CD4-positive, alpha-beta memory T cell (primary cell): ENCODE measurements at regions not wholly inside any gene's neighbourhood (a gene's known extent, or its start where the extent isn't known, plus 50 kb on each side); places are given as distances from the start of the nearest gene placed in this dataset.

ENCODE experiments used
- CTCF ChIA-PET: fragments of 350-600 bp; sonication (Branson Sonifier 250); formaldehyde crosslinking; loops from one replicate; lab custom pipeline; 2021; ENCODE audit warnings: inconsistent platforms; ENCODE audit not compliant: partially characterized antibody; lab: Charles Lee
- POLR2A ChIA-PET: fragments of 350-600 bp; sonication (Branson Sonifier 250); formaldehyde crosslinking; loops from one replicate; lab custom pipeline; 2021; ENCODE audit not compliant: partially characterized antibody; lab: Charles Lee
- DNase-seq, 5 donors: peaks; one replicate each; pipeline versions ENCODE4 v3.0.0 to v3.0.0-alpha.2; 2020 to 2022; ENCODE audit warnings: mixed read lengths in 1 of 5
- H3K27ac ChIP-seq: one replicate; pipeline ENCODE4 v1.7.0; 2013; ENCODE audit warnings: low read depth, low read length
- H3K27me3 ChIP-seq: 2 replicates; pipeline ENCODE4 v1.7.0; 2013; ENCODE audit warnings: mild to moderate bottlenecking, low read length, moderate library complexity; ENCODE audit not compliant: insufficient read depth
- H3K36me3 ChIP-seq: 2 replicates; pipeline ENCODE4 v1.7.0; 2013; ENCODE audit warnings: mild to moderate bottlenecking, low read length, moderate library complexity; ENCODE audit not compliant: insufficient read depth
- H3K4me1 ChIP-seq: 2 replicates; pipeline ENCODE4 v1.7.0; 2013; ENCODE audit warnings: mild to moderate bottlenecking, low read length, moderate library complexity; ENCODE audit not compliant: insufficient read depth
- H3K4me3 ChIP-seq, 2 donors: one replicate each; pipeline ENCODE4 v1.7.0; 2013; ENCODE audit warnings: low read length in 2 of 2, mild to moderate bottlenecking in 1 of 2
- H3K9me3 ChIP-seq, 2 donors: one replicate each; pipeline ENCODE4 v1.7.0; 2013; ENCODE audit warnings: low read length in 2 of 2, control low read depth in 1 of 2; ENCODE audit not compliant: control insufficient read depth in 1 of 2
- H3K27ac Mint-ChIP-seq, 7 donors: one replicate each; pipeline ENCODE4 v1.8.0; 2020 to 2021; ENCODE audit warnings: mixed read lengths in 7 of 7, mild to moderate bottlenecking in 6 of 7, inconsistent platforms in 3 of 7, moderate library complexity in 3 of 7
- H3K27me3 Mint-ChIP-seq, 2 donors: one replicate each; pipeline ENCODE4 v1.8.0; 2020 to 2021; ENCODE audit warnings: mixed read lengths in 2 of 2
- H3K36me3 Mint-ChIP-seq, 2 donors: one replicate each; pipeline ENCODE4 v1.8.0; 2020 to 2021; ENCODE audit warnings: mixed read lengths in 2 of 2, inconsistent platforms in 1 of 2, mild to moderate bottlenecking in 1 of 2
- H3K4me1 Mint-ChIP-seq, 4 donors: one replicate each; pipeline ENCODE4 v1.8.0; 2020 to 2021; ENCODE audit warnings: mixed read lengths in 4 of 4, mild to moderate bottlenecking in 1 of 4
- H3K4me3 Mint-ChIP-seq, 8 donors: one replicate each; pipeline ENCODE4 v1.8.0; 2020 to 2021; ENCODE audit warnings: mixed read lengths in 8 of 8, mild to moderate bottlenecking in 7 of 8, moderate library complexity in 6 of 8, inconsistent platforms in 3 of 8
- H3K9me3 Mint-ChIP-seq, 8 donors: one replicate each; pipeline ENCODE4 v1.8.0; 2020 to 2021; ENCODE audit warnings: mixed read lengths in 8 of 8, mild to moderate bottlenecking in 5 of 8, inconsistent platforms in 3 of 8, moderate library complexity in 1 of 8
- intact Hi-C: fragments of 100-400 bp; cut with micrococcal nuclease; formaldehyde crosslinking; loops from one replicate; pipeline ENCODE4 v1.15.1; 2023

- intact Hi-C loops, result no loop called here
- Histone ChIP-seq H3K36me3 (no peaks in the 10 kb centered on the region), H3K4me3 (no peak overlapping the region), H3K27ac (no peak overlapping the region), H3K4me1 (no peaks in the 10 kb centered on the region), H3K9me3 (no peaks in the 10 kb centered on the region), H3K27me3 (no peaks in the 10 kb centered on the region)
- no peaks in the 10 kb centered on the region for H3K4me1 Mint-ChIP-seq
- no peaks in the 10 kb centered on the region for H3K36me3 Mint-ChIP-seq
- ChIA-PET POLR2A (no interaction called here), CTCF (no interaction called here)
- H3K27ac Mint-ChIP-seq, result no peak overlapping the region
- DNase-seq, result no peak
- H3K9me3 Mint-ChIP-seq, result peaks cover 0 to 4% (median 0%) of the 10 kb centered on the region in 8 donors
- no peak overlapping the region for H3K4me3 Mint-ChIP-seq
- H3K27me3 Mint-ChIP-seq, result no peaks in the 10 kb centered on the region
These were observed 179.8 kb upstream of the PLPPR1 start for GRCh38 chr9:100848726-100849125.

GRCh38 chr9:100852088-100852487 is 176.4 kb upstream of the PLPPR1 start:
- no peaks in the 10 kb centered on the region for H3K9me3 ChIP-seq
- Mint-ChIP-seq H3K27me3 (no peaks in the 10 kb centered on the region), H3K4me3 (no peak overlapping the region), H3K9me3 (peaks cover 0 to 7% (median 0%) of the 10 kb centered on the region in 8 donors), H3K27ac (no peak overlapping the region), H3K4me1 (no peaks in the 10 kb centered on the region), H3K36me3 (no peaks in the 10 kb centered on the region)
- H3K36me3 ChIP-seq, result no peaks in the 10 kb centered on the region
- H3K27me3 ChIP-seq, result no peaks in the 10 kb centered on the region
- ChIA-PET POLR2A (no interaction called here), CTCF (no interaction called here)
- no peak overlapping the region for H3K4me3 ChIP-seq
- DNase-seq, result no peak
- H3K4me1 ChIP-seq, result no peaks in the 10 kb centered on the region
- intact Hi-C loops, result no loop called here
- H3K27ac ChIP-seq, result no peak overlapping the region

GRCh38 chr9:100856238-100856637 is 172.3 kb upstream of the PLPPR1 start:
- CTCF ChIA-PET, result no interaction called here
- H3K27me3 Mint-ChIP-seq, result no peaks in the 10 kb centered on the region
- POLR2A ChIA-PET, result no interaction called here

GRCh38 chr9:100865111-100865510 is 163.4 kb upstream of the PLPPR1 start:
- H3K9me3 ChIP-seq, result no peaks in the 10 kb centered on the region
- H3K27ac ChIP-seq, result no peak overlapping the region
- H3K4me1 ChIP-seq, result no peaks in the 10 kb centered on the region
- Mint-ChIP-seq H3K4me1 (no peaks in the 10 kb centered on the region), H3K36me3 (no peaks in the 10 kb centered on the region), H3K4me3 (no peak overlapping the region), H3K9me3 (peaks cover 0 to 18% (median 5%) of the 10 kb centered on the region in 8 donors), H3K27ac (no peak overlapping the region), H3K27me3 (peaks cover 0 to 2% of the 10 kb centered on the region in 2 donors)
- no peaks in the 10 kb centered on the region for H3K36me3 ChIP-seq
- DNase-seq, result no peak
- POLR2A ChIA-PET, result no interaction called here
- CTCF ChIA-PET, result no interaction called here
- intact Hi-C loops, result no loop called here
- no peaks in the 10 kb centered on the region for H3K27me3 ChIP-seq
- H3K4me3 ChIP-seq, result no peak overlapping the region

More at GRCh38 chr9:100856238-100856637, 172.3 kb upstream of the PLPPR1 start:
- no peaks in the 10 kb centered on the region for H3K4me1 ChIP-seq
- no peaks in the 10 kb centered on the region for H3K9me3 ChIP-seq
- no peaks in the 10 kb centered on the region for H3K36me3 Mint-ChIP-seq
- H3K27ac Mint-ChIP-seq, result no peak overlapping the region
- intact Hi-C loops, result no loop called here
- no peaks in the 10 kb centered on the region for H3K36me3 ChIP-seq
- H3K9me3 Mint-ChIP-seq, result peaks cover 0 to 9% (median 3%) of the 10 kb centered on the region in 8 donors
- H3K4me1 Mint-ChIP-seq, result no peaks in the 10 kb centered on the region
- H3K27me3 ChIP-seq, result no peaks in the 10 kb centered on the region
- H3K4me3 ChIP-seq, result no peak overlapping the region
- no peak overlapping the region for H3K4me3 Mint-ChIP-seq
- no peak overlapping the region for H3K27ac ChIP-seq
- DNase-seq, result no peak

GRCh38 chr9:100865648-100866047 is 162.9 kb upstream of the PLPPR1 start:
- ChIA-PET POLR2A (no interaction called here), CTCF (no interaction called here)
- intact Hi-C loops, result no loop called here
- Histone ChIP-seq H3K4me3 (no peak overlapping the region), H3K4me1 (no peaks in the 10 kb centered on the region), H3K9me3 (no peaks in the 10 kb centered on the region), H3K27me3 (no peaks in the 10 kb centered on the region), H3K27ac (no peak overlapping the region), H3K36me3 (no peaks in the 10 kb centered on the region)
- Mint-ChIP-seq H3K9me3 (peaks cover 0 to 15% (median 4%) of the 10 kb centered on the region in 8 donors), H3K36me3 (no peaks in the 10 kb centered on the region), H3K27ac (no peak overlapping the region), H3K4me3 (no peak overlapping the region), H3K4me1 (no peaks in the 10 kb centered on the region), H3K27me3 (peaks cover 0 to 2% of the 10 kb centered on the region in 2 donors)
- no peak for DNase-seq

- CTCF ChIA-PET, result no interaction called here
- H3K27me3 Mint-ChIP-seq, result no peaks in the 10 kb centered on the region
- H3K4me3 Mint-ChIP-seq, result no peak overlapping the region
- H3K4me1 Mint-ChIP-seq, result no peaks in the 10 kb centered on the region
- intact Hi-C loops, result no loop called here
- peaks cover 0 to 11% (median 0%) of the 10 kb centered on the region in 8 donors for H3K9me3 Mint-ChIP-seq
- no peaks in the 10 kb centered on the region for H3K27me3 ChIP-seq
- no peaks in the 10 kb centered on the region for H3K9me3 ChIP-seq
- DNase-seq, result no peak
- H3K36me3 ChIP-seq, result no peaks in the 10 kb centered on the region
- H3K27ac Mint-ChIP-seq, result no peak overlapping the region
- no peak overlapping the region for H3K27ac ChIP-seq
- POLR2A ChIA-PET, result no interaction called here
- no peak overlapping the region for H3K4me3 ChIP-seq
- no peaks in the 10 kb centered on the region for H3K4me1 ChIP-seq
- H3K36me3 Mint-ChIP-seq, result no peaks in the 10 kb centered on the region
These were observed 159.2 kb upstream of the PLPPR1 start for GRCh38 chr9:100869326-100869725.

- no peak overlapping the region for H3K27ac ChIP-seq
- Mint-ChIP-seq H3K27ac (no peak overlapping the region), H3K36me3 (no peaks in the 10 kb centered on the region)
These were observed 148.6 kb upstream of the PLPPR1 start for GRCh38 chr9:100879884-100880283.

GRCh38 chr9:100880284-100880683 is 148.2 kb upstream of the PLPPR1 start:
- no peak for DNase-seq
- no peaks in the 10 kb centered on the region for H3K4me1 Mint-ChIP-seq
- POLR2A ChIA-PET, result no interaction called here
- H3K4me3 Mint-ChIP-seq, result no peak overlapping the region
- H3K27ac Mint-ChIP-seq, result no peak overlapping the region
- CTCF ChIA-PET, result no interaction called here
- intact Hi-C loops, result no loop called here
- peaks cover 0 to 6% (median 2%) of the 10 kb centered on the region in 8 donors for H3K9me3 Mint-ChIP-seq
- H3K4me1 ChIP-seq, result no peaks in the 10 kb centered on the region
- no peaks in the 10 kb centered on the region for H3K36me3 Mint-ChIP-seq
- no peaks in the 10 kb centered on the region for H3K36me3 ChIP-seq
- no peak overlapping the region for H3K4me3 ChIP-seq
- H3K27me3 ChIP-seq, result no peaks in the 10 kb centered on the region
- no peak overlapping the region for H3K27ac ChIP-seq
- H3K27me3 Mint-ChIP-seq, result no peaks in the 10 kb centered on the region
- H3K9me3 ChIP-seq, result no peaks in the 10 kb centered on the region

More at GRCh38 chr9:100879884-100880283, 148.6 kb upstream of the PLPPR1 start:
- Mint-ChIP-seq H3K4me1 (no peaks in the 10 kb centered on the region), H3K27me3 (no peaks in the 10 kb centered on the region), H3K9me3 (peaks cover 0 to 4% (median 2%) of the 10 kb centered on the region in 8 donors), H3K4me3 (no peak overlapping the region)
- no peaks in the 10 kb centered on the region for H3K4me1 ChIP-seq
- H3K27me3 ChIP-seq, result no peaks in the 10 kb centered on the region
- intact Hi-C loops, result no loop called here
- no peaks in the 10 kb centered on the region for H3K36me3 ChIP-seq
- H3K4me3 ChIP-seq, result no peak overlapping the region
- CTCF ChIA-PET, result no interaction called here
- POLR2A ChIA-PET, result no interaction called here
- DNase-seq, result no peak
- no peaks in the 10 kb centered on the region for H3K9me3 ChIP-seq
